ENCODE measurements at regions not wholly inside any gene's neighbourhood (a gene's known extent, or its start where the extent isn't known, plus 50 kb on each side); places are given as distances from the start of the nearest gene placed in this dataset.
"Not testable (repeated sequence)": the region's sequence is repeated elsewhere in the genome, so short reads cannot be mapped to it uniquely, and the experiment has no call there.

DNA sequence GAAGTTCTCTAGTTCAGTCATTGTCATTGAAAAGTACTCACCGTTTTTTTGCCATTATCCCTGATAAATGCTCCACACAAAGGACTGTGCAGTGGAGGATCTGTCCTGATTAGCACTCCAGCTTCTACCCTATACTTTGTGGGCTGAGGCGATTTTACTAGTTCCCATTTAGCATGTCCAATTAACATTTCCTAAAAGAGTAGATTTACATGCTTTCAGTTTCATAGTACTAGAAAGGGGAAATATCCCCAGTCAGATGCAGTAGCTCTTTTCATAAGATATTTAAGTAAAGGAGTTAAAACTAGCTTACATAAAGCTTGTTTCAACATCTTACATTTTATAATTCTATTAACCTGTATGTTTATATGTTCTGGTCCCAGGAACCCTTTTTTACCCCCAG, 144.9 kb upstream of the APOOL start:
- DNase-seq (ENCODE audit: low read depth, low spot score): not testable (repeated sequence)

- DNase-seq (ENCODE audit: low read depth, low spot score): no peak
Measured at GRCh38 chrX:84865113-84865512, 138.6 kb upstream of the APOOL start.

DNA sequence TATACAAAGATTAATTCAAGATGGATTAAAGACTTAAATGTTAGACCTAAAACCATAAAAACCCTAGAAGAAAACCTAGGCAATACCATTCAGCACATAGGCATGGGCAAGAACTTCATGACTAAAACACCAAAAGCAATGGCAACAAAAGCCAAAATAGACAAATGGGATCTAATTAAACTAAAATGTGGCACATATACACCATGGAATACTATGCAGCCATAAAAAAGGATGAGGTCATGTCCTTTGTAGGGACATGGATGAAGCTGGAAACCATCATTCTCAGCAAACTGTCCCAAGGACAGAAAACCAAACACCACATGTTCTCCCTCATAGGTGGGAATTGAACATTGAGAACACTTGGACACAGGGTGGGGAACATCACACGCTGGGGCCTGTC, 133.4 kb upstream of the APOOL start:
- not testable (repeated sequence) for DNase-seq (ENCODE audit: low read depth, low spot score)

DNA sequence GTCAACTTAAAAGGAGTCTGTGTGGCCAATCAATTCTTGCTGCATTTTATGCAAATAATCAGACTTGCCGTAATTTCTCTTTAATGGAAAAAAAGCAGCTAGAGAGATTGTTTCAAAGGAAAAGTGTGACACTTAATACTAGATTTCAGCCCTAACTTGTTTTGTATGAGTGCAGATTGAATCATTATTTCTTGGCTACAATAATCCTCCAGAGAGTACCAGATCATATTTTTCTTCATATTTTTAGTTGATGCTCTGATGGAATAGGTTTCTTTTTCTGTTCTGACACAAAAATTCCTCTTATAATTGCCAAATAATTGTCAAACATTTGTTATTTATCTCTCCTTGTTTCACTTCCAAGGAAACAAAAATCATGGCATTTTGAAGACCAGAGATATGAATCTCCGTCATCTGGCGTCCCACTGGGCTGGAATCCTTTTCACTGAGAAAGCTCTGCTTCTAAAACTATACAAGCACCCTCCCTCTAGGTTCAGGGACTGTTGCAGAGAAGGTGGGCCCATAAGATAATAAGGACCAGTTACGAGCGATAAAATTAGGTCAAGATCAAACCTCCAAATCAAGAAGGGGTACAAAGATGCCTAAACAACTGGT, 131.4 kb upstream of the APOOL start:
- not testable (repeated sequence) for DNase-seq (ENCODE audit: low read depth, low spot score)

DNA sequence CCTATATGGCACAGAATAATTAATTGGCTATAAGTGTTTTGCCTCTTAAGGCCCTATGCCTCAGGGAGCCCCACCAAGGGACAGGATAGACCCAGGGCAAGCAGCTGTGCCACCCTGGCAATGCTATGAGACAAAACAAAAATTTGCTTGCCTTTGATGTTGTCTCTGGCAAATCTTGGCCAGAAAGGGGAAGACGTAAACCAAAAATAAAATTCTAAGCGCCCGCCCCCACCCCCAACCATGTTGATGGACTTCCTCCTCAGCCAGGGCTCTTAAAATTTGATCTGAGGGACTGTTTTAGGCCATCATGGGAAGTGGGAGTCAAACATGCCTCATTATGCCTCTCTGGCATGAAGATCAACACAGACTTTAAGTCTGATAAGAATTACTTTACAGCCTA, 130.5 kb upstream of the APOOL start:
- DNase-seq (ENCODE audit: low read depth, low spot score): no peak

DNA sequence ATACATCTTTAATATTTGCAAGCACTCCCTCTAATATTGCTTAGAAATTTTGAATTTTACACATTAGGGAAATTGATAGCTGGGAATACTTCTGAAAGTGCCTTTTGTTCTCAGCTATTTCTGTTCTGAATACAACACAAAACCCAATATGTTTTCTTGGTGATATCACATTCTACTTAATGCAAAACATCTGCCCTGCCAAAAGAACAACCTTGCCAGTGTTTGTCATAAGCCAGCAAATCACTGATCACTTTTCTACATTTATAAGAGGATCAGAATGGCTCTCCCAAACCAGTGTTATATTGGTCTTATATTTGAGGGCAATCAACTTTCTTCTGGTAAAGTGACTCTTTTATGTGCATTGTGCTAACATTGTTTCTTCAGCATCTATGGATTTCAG, 126.8 kb upstream of the APOOL start:
- DNase-seq (ENCODE audit: low read depth, low spot score): no peak

DNA sequence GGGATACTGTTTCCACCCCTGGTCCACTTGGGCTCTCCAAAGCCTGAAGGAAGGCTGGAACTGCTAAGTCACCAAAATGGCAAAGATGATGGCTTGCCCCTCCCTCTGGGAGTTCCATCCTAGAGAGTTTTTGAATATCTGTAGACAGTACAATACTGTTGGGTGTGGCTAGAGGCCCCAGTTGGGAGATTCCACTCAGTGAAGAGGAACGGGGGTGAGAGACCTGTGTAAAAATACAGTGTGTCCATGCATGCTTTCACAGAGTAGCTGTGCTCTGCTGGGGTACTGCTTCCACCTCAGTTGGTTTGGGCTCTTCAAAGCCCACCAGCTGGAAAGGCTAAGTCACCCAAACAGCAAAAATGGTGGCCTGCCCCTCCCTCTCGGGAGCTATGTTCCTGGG, 109.8 kb upstream of the APOOL start:
- no peak for DNase-seq (ENCODE audit: low read depth, low spot score)

- DNase-seq (ENCODE audit: low read depth, low spot score): no peak
Measured at GRCh38 chrX:84907324-84907968, 96.2 kb upstream of the APOOL start.

DNA sequence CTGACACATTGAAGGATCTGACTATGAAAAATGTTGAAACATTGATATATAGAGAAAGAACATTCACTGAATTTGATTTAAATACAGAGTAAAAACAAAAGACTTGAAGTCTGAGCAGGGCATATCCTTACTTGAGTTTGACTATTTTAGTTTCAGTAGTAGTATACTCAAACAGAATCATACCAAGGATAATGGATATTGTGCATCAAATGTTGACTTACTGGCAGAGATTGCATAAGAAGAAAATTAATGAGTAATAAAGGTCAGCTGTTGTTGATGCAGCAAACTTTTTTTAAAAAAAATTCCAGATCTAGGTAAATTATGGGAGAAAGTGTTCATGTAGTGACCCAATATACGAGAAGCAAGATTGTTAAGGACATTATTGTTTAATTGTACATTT, 94.5 kb upstream of the APOOL start:
- DNase-seq (ENCODE audit: low read depth, low spot score): no peak

- no peak for DNase-seq (ENCODE audit: low read depth, low spot score)
Measured at GRCh38 chrX:84924624-84925023, 79.1 kb upstream of the APOOL start.

GRCh38 chrX:84932814-84933213, 70.9 kb upstream of the APOOL start:
- no peak for DNase-seq (ENCODE audit: low read depth, low spot score)

DNA sequence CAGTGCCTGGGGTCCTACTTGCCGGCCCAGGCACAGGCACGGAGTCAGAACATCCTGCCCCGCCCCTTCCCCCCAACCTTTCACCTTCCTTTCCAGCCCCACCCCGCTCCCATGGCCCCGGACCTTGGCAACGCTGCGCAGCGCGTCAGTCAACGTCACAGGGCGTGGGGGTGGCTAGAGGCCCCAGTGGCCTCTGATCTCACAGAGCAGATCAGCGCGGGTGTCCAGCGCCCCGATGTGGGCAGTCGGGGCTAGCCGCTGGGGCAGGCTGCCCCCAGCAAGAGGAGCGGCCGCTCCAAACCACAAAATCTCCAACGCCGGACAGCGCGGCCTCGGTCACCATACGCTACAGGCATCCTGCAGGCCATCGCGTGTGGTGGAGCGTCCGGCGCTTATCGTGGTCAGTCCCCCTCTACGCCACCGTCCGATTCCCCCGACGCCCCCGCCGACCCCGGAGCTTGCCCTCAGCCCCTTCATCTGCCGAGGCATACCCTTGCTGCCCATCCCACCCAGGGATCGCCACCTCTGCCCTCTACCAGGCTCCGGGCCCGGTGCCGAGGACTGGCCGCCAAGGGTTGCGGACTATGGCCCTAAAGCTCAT, 69.6 kb upstream of the APOOL start:
- no peak for DNase-seq (ENCODE audit: low read depth, low spot score)
